GM18861 (cell line): ENCODE measurements at regions not wholly inside any gene's neighbourhood (a gene's known extent, or its start where the extent isn't known, plus 50 kb on each side); places are given as distances from the start of the nearest gene placed in this dataset.

ENCODE experiments used
- ATAC-seq: cut with Tn5 transposase; IDR thresholded peaks from one replicate; pipeline ENCODE4 v1.9.1; 2021; ENCODE audit not compliant: unreplicated experiment

DNA sequence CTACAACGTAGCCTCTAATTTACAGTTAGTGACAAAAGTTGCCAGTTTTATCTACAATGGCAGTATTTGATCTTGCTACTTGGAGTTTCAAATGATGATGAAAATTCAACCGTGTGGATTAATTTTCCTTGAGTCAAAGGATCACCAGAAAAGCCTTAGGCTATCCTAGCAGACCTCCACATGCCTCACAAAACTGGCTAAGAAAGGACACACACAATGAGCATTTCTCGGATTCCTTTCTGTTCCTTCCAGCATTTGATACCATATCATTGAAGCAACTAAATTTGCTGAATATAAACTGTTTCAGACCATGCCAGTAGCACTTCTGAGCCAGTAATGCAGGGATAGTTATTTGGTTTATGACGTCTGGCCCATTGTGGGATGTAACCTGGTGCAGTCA is 587.4 kb upstream of the MDFIC2 start:
- no peak for ATAC-seq

DNA sequence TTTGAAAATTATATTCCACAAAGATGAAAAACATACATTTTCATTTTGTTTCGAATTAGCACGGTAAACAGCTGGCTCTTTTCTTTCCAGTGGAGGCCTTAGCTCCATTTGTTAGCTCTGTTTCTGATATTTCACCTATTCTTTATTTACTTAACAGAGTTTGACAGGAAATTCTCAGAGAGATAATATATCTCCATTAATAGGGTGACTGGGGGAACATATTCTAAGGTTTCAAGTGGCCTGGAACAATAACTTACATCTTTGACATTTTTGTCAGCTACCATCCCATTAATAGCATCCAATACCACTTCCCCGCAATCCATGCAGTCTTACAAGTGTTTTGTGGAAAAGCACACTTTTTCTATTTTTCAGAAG is 577.6 kb upstream of the MDFIC2 start:
- no peak for ATAC-seq

DNA sequence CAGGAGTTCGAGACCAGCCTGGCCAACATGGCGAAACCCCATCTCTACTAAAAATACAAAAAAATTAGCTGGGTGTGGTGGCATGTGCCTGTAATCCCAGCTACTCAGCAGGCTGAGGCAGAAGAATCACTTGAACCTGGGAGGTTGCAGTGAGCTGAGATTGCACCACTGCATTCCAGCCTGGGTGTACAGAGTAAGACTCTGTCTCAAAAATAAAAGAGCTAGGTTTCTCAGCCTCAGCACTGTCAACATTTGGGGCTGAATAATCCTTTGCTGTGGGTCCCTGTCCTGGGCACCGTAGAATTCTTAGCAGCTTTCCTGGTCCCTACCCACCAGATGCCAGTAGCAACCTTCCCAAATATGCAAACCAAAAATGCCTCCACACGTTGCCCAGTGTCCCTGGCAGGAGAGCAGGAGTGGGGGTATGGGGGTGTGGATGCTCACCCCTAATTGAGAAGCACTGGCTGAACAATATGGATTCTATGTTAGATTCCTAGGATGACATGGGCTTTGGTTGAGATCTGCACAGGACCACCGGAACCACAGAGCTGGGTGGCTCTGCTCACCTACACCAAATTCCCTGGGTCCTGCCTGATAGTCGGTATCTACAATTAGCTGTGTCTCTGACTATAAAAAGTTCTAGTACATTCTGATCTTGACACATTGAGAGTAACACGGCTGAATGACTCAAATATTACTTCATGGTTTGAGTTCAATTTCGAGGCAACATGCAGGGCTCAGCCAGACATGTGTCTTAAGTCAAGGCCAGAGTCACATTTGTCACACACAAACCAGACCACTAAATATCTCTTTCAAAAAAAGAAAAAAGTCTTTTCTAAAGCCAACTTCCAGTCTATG is 577.0 kb upstream of the MDFIC2 start:
- ATAC-seq, result no peak

DNA sequence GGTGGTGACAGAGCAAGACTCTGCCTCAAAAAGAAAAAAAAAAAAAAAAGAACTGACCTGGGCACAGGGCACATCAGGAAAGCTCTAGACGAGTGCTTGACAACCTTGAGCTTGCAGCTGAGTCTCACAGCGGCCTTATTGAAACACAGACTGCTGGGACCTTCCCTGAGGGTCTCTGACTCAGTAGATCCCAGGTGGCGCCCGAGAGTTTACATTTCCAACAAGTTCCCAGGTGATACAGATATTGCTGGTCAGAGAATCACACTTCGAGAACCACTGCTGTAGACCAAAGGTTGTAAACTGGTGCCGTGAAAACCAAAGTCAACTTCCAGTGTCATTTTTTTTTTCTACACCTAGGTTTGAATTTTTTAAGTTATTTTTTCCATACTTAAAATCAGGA is 573.2 kb upstream of the MDFIC2 start:
- no peak for ATAC-seq

DNA sequence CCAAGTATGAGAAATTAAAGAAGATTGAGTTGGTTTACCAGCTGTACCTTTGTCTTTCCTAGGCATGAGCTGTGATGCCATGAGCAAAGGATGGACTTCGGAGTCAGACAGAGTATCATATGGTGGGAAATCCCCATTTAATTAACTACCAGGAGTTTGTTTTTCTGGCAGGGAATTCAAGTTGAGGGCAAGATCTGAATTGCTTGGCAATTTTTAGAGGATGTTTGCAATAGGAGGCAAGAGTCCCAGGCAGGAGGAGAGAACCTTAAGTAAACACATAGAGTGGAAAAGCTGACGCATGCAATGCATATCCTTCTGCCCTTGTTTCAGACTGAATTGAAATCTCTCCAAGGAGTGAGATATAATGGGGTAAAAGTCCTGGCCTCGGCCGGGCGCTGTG is 569.7 kb upstream of the MDFIC2 start:
- no peak for ATAC-seq

DNA sequence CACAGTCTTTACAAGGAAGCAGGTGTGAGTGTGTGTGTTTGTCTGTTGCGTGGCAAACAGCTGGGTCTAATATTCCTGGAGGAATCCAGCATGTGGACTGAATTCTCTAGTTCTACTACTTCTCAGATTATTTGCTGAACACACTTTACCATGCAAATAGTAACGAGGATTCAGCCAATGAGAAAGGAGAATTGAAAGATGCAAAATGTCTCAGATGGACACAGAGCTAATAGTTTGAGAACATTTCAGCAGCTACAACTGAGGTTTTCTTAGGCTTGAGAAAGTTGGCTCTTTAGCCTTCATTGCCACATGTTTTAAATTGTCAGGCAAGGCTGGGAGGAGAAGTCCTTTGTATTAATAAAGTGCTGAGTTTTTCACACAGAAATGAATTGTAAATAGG is 568.0 kb upstream of the MDFIC2 start:
- ATAC-seq, result no peak

DNA sequence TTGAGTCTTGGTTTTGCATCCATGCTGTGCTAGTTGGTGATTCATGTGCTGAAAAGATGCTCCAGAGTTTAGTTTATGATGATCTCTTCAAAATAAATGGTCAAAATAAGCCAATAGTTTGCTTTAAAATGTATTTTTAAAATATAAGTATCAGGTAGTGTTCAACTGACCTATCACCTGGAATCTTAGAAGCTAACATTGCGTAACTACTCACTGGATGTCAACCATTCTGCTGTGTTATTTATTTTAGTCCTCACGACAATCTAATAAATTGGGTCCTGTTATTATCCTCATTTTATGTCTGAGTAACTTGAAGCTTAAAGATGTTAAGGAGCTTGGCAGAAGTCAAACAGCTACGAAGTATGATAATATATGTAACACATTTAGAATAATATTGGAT is 563.7 kb upstream of the MDFIC2 start:
- no peak for ATAC-seq

DNA sequence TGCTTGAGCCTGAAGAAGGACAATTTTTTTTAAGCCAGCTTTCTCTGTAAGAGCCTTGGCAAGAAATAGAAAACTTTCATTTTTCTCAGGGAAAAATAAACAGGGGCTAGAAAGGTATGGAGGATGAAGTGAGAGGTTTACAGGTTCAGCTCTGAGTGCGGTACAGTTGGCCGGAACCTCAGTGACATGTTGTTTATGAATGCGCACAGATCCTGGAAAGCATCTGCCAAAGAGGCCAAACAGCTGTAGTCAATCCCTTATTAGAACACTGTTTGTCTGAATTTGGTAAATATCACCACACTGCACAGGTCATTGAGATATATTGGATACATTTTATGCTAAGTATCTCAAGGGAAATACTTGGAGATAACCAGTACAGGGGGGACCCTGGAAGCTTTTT is 561.8 kb upstream of the MDFIC2 start:
- ATAC-seq, result no peak

DNA sequence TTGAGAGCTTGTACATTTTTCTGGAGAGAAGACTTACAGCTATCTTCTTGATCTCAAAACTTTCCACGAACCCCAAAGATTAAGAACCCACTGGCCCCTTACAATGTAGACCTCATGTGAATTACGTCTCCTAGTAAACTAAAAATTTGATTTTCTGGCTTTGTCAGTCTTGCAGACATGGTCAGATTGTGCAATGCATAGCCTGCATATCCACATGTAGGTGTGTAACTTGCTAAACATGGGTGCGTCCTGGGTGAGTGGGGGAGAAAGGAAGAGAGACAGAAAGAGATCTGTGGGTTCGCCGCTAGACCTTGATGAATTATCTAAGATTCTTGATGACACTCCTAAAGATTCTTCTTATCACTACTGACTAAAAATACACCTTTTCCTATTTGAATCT is 561.2 kb upstream of the MDFIC2 start:
- no peak for ATAC-seq

DNA sequence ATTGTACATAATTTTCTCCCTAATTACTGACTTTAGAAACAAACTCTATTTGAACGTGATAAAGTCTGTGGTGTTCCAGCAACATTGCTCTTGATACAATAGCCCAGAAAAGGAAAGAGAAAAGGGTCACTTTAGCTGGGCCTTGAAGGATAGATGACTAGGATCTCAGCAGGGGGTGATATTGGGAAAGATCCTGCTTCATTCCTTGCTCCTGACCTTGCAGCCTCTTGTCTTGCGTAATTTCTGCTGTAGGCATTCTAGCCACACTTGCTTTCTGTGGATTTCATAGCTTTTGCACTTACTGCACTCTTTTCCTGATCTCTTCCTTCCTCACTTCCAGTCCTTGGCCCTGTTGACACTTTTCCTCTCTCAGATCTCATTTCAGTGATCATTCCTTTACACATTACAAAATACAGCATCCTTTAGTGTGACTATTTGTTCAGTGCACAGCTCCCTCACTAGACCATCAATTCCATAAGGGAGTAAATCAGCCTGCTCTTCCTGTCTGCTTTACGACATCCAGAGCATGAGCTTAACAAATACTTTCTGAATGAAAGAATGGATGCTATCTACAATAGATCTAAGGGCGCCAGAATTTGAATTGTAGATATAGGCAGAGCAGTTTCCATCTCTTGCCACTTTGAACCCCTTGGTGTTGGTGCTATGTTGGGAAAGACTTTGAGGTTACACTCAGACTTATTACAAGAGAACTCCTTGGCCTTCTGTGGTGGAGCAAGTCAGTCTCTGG is 559.6 kb upstream of the MDFIC2 start:
- ATAC-seq, result no peak

DNA sequence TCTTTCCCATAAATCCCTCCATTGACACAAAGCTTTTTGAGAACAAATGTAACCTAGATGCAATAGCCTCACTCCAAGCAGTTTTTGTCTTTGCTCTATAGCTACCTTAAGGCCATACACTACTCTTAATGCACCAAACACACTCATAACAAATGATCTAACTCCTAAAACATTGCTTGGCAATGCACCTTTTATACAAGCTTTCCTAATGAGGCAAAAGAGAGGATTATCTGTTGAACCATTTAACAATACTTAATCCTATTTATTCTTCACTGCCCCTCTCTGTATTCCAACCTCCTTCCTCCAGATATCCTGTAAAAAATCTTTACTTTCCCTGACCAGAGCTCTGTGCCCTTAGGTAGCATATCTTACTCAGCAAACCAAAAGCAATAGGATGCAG is 558.1 kb upstream of the MDFIC2 start:
- ATAC-seq, result no peak

DNA sequence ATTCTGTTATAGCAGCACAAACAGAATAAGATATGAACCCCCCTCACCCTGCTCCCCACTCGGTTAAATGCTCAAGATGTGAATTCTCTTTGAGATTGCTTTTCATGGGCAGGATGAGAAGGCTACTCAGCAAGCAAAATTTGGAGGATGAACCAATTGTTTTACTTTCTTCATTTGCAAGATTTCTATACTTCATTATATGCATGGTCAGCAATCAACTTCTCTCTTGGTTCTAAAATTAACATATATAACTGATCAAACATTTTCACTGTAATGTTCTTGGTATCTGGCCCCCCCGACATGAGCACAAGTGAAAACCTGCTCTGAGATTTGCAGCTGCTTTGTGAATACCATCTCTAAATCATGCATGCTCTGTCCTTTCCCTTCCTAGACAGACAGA is 556.1 kb upstream of the MDFIC2 start:
- ATAC-seq, result no peak

DNA sequence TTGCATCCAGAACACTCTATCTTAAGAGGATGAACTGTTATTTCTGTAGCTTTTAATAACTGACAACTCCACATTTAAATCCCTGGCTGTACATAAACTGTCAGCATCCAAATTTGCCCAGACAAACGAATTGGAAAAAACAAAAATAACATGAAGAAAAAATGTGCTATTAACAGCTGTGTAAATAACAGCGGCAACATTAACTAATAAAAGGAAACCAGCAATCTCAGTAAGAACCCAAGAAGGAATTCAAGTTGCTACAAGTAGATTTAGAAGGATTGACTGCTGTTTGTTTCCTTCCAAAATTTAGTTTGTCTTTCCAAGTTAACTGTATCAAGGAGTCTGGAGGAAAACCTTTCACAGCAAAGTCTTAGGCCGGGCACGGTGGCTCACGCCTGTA is 550.6 kb upstream of the MDFIC2 start:
- no peak for ATAC-seq

DNA sequence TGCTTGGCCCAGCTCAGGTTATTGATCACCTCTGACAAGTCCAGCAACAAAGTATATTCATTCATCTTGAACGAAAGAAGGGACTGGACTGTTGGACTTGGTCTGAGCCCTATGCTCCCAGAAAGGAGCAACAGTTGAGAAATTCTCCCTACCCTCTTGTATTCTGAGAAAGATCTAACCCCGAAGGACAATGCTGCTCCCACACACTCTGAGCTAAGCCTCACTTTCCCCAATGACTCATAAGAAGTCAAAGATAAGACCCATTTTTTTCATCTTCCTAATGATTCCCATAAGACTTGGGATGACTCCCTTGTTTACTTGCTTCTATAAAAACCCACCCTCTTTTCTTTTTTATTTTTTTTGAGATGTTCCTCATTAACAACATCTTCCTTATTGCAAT is 549.4 kb upstream of the MDFIC2 start:
- no peak for ATAC-seq

DNA sequence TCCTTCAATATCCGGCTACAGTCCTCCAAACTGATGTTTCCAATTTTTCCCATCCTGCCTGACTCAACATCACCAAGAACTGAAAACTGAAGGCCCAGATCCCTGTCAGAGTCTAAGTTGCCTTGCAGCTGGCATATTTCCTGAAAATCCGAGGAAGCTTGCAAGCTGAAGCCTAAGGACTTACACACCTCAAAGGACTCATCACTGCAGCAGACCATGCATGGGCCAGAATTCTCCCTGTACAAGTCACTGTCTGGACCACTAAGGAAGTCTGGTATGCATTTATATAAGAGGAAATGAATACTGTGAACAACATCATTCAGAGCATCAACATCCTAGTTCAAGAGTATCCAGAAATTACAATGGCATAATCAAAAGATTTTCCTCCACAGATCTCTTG is 548.8 kb upstream of the MDFIC2 start:
- no peak for ATAC-seq

DNA sequence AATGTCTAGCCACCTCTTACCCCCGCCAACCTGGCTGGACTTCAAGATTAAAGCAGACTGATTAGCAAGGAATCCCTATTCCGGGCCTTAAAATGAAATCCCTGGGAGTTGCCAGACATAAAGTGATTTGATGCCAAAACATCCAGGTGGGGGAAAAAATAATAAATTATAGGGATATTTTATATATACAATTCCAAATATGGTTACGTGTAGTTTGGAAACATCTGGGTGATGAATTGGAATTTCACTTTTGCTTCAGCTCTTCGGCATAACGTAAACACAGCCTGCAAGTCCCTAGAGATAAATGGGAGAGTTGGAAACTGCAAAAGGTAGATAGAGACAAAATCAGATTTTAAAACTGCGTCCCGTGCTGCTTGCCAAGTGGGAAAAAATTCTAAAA is 545.5 kb upstream of the MDFIC2 start:
- no peak for ATAC-seq

DNA sequence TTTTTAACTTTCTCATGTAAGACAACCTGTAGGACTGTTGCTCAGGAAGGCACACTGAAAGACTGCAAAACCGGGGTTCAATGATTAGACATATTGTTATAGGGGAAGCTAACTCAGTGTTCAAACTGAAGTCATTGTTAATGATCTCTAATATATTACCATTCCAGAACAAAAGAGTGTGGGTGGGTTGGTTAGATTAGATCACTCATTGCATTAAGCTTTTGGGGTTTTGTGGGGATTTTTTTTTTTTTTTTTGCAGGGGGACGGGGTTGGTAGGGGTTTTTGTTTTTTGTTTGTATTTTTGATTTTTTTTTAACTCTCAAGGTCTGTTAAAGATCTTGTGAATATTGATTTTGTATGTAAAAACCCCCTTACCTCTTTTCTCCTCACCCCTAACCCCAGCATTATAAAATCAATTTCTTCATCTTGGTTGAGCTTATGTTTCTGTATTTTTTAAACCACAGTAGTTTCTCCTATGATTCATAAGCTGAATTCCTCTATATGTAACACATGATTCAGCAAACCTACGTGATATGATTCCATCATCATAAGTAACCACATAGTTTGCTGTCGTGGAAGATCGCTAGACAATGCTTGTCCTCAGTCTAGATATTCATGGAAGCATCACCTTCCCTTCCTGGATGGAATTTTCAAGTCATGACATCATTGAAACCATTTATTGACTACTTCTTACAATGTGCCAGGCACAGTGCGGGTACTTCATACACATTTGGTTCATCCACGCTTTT is 544.1 kb upstream of the MDFIC2 start:
- peak; percentile 68 for ATAC-seq

DNA sequence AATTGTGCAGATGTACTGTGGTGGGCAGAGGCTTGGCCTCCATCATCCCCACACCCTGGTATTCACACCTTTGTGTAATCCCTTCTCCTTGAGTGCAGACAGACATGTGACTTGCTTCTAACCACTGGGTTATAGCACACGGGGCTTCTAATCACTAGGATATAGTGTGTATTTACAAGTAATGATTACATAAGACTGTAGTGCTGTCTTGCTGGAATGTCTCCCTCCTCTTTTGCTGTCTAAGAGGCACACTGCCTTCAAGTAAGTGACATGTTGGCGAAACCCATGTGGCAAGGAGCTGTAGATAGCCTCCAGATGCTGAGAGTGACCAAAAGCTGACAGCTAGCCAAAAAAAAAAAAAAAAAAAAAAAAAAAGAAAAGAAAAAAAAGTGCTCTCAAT is 542.7 kb upstream of the MDFIC2 start:
- no peak for ATAC-seq

DNA sequence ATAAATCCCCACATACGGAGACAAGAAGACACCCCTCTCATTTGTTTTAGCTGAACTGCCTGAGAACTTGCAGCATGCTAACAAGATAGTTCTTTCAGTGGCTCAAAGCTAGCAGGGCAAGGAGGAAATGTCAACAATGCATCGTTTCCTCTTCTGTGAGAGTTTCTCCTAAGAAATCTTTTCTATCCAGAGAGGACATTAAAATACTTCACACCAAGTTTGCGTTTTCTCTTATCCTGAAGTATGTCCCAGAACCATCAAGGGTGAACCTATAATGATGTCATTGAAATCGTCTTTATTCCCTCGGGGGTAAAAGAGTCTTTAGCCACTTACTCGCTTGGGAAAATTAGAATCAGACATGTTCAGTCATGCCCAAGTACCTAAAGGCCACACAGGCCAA is 541.7 kb upstream of the MDFIC2 start:
- ATAC-seq, result no peak

DNA sequence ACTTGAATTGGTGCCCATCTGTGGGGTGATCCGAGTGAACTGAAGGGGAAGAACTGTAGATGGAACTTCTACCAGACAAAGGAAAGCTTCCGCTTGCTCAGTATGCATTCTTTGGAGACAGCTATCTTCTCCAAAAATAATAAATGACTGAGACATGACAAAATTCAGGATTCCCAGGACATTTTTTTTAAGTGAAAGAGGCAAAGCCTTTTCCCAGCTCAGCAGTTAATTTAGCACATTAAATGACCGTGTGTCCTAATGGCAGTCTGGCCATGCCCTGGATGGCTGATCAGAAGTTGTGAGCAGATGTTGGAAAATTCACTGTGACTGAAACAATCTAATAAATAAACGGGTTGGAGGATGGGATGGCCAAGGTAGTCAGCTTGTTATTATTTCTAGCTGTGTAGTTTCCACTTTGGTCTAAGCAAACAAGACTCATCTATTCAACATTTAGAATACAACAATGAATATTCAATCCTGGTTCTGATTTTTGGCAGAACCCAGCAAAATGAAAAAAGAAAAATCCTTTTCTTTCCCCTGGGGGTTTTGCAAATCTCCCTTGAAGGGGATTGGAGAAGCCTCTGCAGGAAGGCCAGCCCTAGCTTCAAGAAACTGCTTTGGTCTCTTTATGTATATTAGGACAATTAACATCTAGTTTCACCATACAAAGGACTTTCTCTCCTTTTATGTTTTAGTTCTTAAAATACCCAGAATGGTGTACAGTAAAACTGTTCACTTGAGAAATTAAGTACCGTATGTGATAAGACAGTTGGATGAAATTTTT is 540.9 kb upstream of the MDFIC2 start:
- ATAC-seq, result no peak
